ENCODE measurements at regions not wholly inside any gene's neighbourhood (a gene's known extent, or its start where the extent isn't known, plus 50 kb on each side); places are given as distances from the start of the nearest gene placed in this dataset.

DNA sequence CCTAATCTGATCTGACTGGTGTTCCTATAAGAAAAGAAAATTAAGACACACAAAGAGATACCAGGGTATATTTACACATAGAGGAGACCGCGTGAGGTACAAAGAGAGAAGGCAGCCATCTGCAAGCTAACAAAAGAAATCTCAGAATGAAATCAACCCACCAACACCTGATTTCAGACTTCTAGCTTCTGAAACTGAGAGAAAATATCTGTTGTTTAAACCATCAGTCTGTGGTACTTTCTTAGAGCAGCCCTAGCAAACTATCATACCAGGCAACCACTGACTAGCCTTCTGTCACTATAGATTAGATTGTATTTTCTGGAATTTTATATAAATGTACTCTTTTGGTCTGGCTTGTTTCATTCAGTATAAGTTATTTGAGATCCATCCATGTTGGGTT lies 779.3 kb upstream of the ACO1 start:
- 95 to 98% (median 97%) methylated on average over 2 of the region's 2 CpGs for WGBS, 3 donors
- Histone ChIP-seq H3K9me3 (no peaks in the 10 kb centered on the region), H3K4me3 (no peak overlapping the region), H3K4me1 (ENCODE audit: insufficient read depth) (no peaks in the 10 kb centered on the region), H3K36me3 (no peaks in the 10 kb centered on the region), H3K27me3 (no peaks in the 10 kb centered on the region), H3K27ac (no peak overlapping the region)
- TF ChIP-seq POLR2A (IDR thresholded peaks at IDR 0.05): no peak
- TF ChIP-seq EP300 (IDR thresholded peaks at IDR 0.05): no peak
- TF ChIP-seq, protein P1, sequence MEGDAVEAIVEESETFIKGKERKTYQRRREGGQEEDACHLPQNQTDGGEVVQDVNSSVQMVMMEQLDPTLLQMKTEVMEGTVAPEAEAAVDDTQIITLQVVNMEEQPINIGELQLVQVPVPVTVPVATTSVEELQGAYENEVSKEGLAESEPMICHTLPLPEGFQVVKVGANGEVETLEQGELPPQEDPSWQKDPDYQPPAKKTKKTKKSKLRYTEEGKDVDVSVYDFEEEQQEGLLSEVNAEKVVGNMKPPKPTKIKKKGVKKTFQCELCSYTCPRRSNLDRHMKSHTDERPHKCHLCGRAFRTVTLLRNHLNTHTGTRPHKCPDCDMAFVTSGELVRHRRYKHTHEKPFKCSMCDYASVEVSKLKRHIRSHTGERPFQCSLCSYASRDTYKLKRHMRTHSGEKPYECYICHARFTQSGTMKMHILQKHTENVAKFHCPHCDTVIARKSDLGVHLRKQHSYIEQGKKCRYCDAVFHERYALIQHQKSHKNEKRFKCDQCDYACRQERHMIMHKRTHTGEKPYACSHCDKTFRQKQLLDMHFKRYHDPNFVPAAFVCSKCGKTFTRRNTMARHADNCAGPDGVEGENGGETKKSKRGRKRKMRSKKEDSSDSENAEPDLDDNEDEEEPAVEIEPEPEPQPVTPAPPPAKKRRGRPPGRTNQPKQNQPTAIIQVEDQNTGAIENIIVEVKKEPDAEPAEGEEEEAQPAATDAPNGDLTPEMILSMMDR (IDR thresholded peaks at IDR 0.05): no peak
- no peak for DNase-seq
- intact Hi-C loops (cut with DNase I): no loop called here

DNA sequence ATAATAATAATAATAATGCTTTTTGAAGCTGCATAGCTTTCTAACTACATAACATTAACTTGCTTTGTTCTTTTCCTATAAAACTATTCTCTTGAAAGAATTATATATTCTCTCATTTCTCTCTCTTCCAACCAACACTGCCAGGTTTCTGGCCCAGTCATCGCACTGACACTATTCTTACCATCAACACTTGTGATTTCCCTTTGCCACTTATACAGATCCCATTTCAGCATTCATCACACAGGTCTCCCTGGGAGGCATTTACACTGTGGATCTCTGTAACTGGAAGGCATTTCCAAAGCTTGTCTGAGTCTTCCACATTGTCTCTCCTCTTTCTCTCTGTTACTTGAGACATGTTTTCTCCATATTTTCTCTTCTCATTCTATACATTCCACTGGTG lies 777.8 kb upstream of the ACO1 start:
- WGBS, 3 donors: 95 to 96% (median 96%) methylated on average over 1 of the region's 1 CpG
- Histone ChIP-seq H3K36me3 (no peaks in the 10 kb centered on the region), H3K4me1 (ENCODE audit: insufficient read depth) (no peaks in the 10 kb centered on the region), H3K27ac (no peak overlapping the region), H3K4me3 (no peak overlapping the region), H3K27me3 (no peaks in the 10 kb centered on the region), H3K9me3 (no peaks in the 10 kb centered on the region)
- no peak for DNase-seq
- intact Hi-C loops (cut with DNase I): no loop called here
- TF ChIP-seq POLR2A (IDR thresholded peaks at IDR 0.05): no peak
- TF ChIP-seq, protein P1 (IDR thresholded peaks at IDR 0.05): no peak
- TF ChIP-seq EP300 (IDR thresholded peaks at IDR 0.05): no peak

DNA sequence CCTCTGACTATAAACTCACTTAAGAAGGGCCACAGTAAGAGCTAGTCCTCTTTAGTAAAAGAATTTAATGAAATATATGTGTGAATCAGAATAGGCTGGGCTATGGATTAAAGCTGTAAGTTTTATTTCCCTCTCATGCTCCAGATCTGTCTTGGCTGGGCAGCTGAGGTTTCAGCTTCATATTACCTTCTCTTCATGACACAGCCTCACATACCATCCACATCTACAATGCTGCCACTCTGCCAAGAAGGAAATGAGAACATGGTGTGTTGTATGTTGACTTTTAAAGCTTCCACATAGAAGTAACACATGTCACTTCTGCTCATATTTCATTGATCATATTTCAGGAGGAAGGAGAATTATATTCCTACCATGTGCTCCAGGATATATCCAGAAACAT lies 776.0 kb upstream of the ACO1 start:
- no peak for DNase-seq

DNA sequence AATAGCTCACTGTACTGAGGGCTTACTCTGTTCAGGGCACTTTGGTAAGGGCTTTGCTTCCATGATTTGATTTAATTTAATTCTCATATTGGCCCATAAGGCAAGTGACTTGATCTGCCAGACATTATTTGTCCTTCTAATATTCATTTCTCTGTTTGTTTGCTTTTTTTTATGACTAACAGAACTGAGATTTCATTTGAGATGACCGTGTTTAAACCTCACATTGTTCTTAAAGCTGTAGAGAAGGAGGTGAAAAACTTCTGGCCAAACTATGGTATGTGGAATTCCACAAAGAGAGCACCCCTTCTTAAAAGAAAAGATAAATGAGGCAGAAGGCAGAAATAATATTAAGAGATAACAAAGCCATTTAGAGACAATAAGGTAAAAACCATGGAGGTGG lies 775.6 kb upstream of the ACO1 start:
- WGBS, 3 donors: 67 to 69% (median 67%) methylated on average over 1 of the region's 1 CpG
- TF ChIP-seq POLR2A (IDR thresholded peaks at IDR 0.05) (no peak), EP300 (IDR thresholded peaks at IDR 0.05) (no peak)
- TF ChIP-seq, protein P1 (IDR thresholded peaks at IDR 0.05): no peak
- intact Hi-C loops (cut with DNase I): no loop called here
- H3K27me3 ChIP-seq: no peaks in the 10 kb centered on the region
- no peaks in the 10 kb centered on the region for H3K4me1 ChIP-seq (ENCODE audit: insufficient read depth)
- no peak overlapping the region for H3K27ac ChIP-seq
- no peaks in the 10 kb centered on the region for H3K9me3 ChIP-seq
- no peak for DNase-seq
- no peak overlapping the region for H3K4me3 ChIP-seq
- no peaks in the 10 kb centered on the region for H3K36me3 ChIP-seq

More for the DNA sequence above, 776.0 kb upstream of the ACO1 start:
- no peak overlapping the region for H3K4me3 ChIP-seq
- TF ChIP-seq EP300 (IDR thresholded peaks at IDR 0.05) (no peak), POLR2A (IDR thresholded peaks at IDR 0.05) (no peak)
- TF ChIP-seq, protein P1 (IDR thresholded peaks at IDR 0.05): no peak
- no peaks in the 10 kb centered on the region for H3K4me1 ChIP-seq (ENCODE audit: insufficient read depth)
- no peaks in the 10 kb centered on the region for H3K27me3 ChIP-seq
- H3K36me3 ChIP-seq: no peaks in the 10 kb centered on the region
- intact Hi-C loops (cut with DNase I): no loop called here
- no peaks in the 10 kb centered on the region for H3K9me3 ChIP-seq
- H3K27ac ChIP-seq: no peak overlapping the region

Measured in ovary (tissue), 7 donors.